ENCODE measurements at regions not wholly inside any gene's neighbourhood (a gene's known extent, or its start where the extent isn't known, plus 50 kb on each side); places are given as distances from the start of the nearest gene placed in this dataset.

DNA sequence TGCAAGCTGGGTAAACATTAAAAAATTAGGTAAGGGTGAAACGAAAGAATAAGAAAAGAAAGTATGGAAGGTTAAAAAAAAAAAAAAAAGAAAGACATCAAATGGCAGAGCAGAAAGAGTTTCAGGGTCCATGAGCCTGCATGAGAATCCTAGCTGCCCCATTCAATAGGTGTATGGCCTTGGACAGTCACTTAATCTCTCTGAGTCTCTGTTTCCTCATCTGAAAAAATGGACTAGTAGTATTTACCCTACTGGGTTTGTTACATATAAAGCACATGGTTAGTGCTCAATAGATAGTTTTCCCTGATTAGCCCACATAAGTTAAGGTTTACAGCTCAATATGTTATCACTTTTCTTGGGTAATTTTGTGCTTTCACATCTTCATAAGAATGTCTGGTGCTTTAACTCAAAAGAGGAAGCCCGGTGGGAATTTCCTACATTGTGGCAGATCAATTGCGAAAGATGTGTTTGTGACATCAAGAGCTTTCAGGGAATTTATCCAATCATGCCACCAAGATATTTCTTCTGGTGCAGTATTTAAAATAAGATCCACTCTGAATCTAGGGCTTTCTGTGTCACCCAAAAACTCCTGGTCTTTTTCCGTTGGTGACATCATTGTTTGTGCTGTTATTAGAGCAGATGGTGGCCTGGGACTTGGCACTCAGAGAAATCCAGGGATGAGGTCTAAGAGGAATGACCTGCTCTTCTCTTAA lies 57.2 kb upstream of the UBE2E1 start:
- TF ChIP-seq, protein P1, sequence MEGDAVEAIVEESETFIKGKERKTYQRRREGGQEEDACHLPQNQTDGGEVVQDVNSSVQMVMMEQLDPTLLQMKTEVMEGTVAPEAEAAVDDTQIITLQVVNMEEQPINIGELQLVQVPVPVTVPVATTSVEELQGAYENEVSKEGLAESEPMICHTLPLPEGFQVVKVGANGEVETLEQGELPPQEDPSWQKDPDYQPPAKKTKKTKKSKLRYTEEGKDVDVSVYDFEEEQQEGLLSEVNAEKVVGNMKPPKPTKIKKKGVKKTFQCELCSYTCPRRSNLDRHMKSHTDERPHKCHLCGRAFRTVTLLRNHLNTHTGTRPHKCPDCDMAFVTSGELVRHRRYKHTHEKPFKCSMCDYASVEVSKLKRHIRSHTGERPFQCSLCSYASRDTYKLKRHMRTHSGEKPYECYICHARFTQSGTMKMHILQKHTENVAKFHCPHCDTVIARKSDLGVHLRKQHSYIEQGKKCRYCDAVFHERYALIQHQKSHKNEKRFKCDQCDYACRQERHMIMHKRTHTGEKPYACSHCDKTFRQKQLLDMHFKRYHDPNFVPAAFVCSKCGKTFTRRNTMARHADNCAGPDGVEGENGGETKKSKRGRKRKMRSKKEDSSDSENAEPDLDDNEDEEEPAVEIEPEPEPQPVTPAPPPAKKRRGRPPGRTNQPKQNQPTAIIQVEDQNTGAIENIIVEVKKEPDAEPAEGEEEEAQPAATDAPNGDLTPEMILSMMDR (IDR thresholded peaks at IDR 0.05) = no peak
- no peak for TF ChIP-seq EZH2 (IDR thresholded peaks at IDR 0.05; ENCODE audit: borderline replicate concordance, insufficient read depth, low read depth, low read length, poor library complexity, severe bottlenecking)
- ChIA-PET POLR2A (no interaction called here), CTCF (no interaction called here)
- H3K79me2 ChIP-seq (ENCODE audit: control insufficient read depth, insufficient read depth, low read length) = no peaks in the 10 kb centered on the region
- ATAC-seq (ENCODE audit: low read depth) (no peak), DNase-seq (peak; percentile 58)
- H3K4me2 ChIP-seq (replicated peaks; ENCODE audit: low read depth, low read length, poor library complexity, severe bottlenecking) = no peak overlapping the region
- no peak overlapping the region for H3K9ac ChIP-seq (ENCODE audit: low read length)
- peaks cover 0 to 3% of the 10 kb centered on the region in 2 donors for H3K4me1 ChIP-seq (ENCODE audit: control insufficient read depth in 2 of 2, insufficient read depth in 2 of 2, low read length in 2 of 2)
- Mint-ChIP-seq H3K9me3 (ENCODE audit: insufficient read depth) (no peaks in the 10 kb centered on the region), H3K4me1 (peaks cover 9% of the 10 kb centered on the region), H3K4me3 (no peak overlapping the region), H3K27ac (no peak overlapping the region), H3K27me3 (no peaks in the 10 kb centered on the region)
- intact Hi-C loops (cut with micrococcal nuclease) = no loop called here
- no peak overlapping the region for H2AFZ ChIP-seq (ENCODE audit: insufficient read depth, low read depth, low read length, poor library complexity, severe bottlenecking)
- no peaks in the 10 kb centered on the region for H3K36me3 ChIP-seq (replicated peaks in 1 of 2; ENCODE audit: control extremely low read depth in 1 of 2, control insufficient read depth in 1 of 2, extremely low read depth in 1 of 2, insufficient read depth in 2 of 2, low read length in 1 of 2)
- H3K4me3 ChIP-seq (ENCODE audit: control extremely low read depth in 1 of 5, extremely low read depth in 1 of 5, insufficient read depth in 1 of 5, low read depth in 2 of 5, low read length in 4 of 5) = no peak overlapping the region
- no peaks in the 10 kb centered on the region for H4K20me1 ChIP-seq (ENCODE audit: control insufficient read depth, insufficient read depth, low read length, poor library complexity, severe bottlenecking)
- 83% methylated on average over 1 of the region's 4 CpGs for WGBS (ENCODE audit: insufficient coverage)
- no peaks in the 10 kb centered on the region for H3K27me3 ChIP-seq (replicated peaks in 1 of 4; ENCODE audit: control extremely low read depth in 1 of 4, control insufficient read depth in 3 of 4, insufficient read depth in 4 of 4, low read length in 3 of 4)
- H3K9me3 ChIP-seq (ENCODE audit: control extremely low read depth in 1 of 3, control insufficient read depth in 2 of 3, insufficient read depth in 1 of 3, low read length in 2 of 3) = no peaks in the 10 kb centered on the region
- H3K27ac ChIP-seq (ENCODE audit: low read length in 2 of 2) = no peak overlapping the region

GRCh38 chr3:23749609-23750008 lies 56.1 kb upstream of the UBE2E1 start:
- Mint-ChIP-seq H3K9me3 (ENCODE audit: insufficient read depth) (no peaks in the 10 kb centered on the region), H3K4me1 (peaks cover 9% of the 10 kb centered on the region), H3K27ac (no peak overlapping the region), H3K4me3 (no peak overlapping the region), H3K27me3 (no peaks in the 10 kb centered on the region)
- intact Hi-C loops (cut with micrococcal nuclease) = no loop called here
- Histone ChIP-seq H2AFZ (ENCODE audit: insufficient read depth, low read depth, low read length, poor library complexity, severe bottlenecking) (no peak overlapping the region), H3K9me3 (ENCODE audit: control extremely low read depth in 1 of 3, control insufficient read depth in 2 of 3, insufficient read depth in 1 of 3, low read length in 2 of 3) (no peaks in the 10 kb centered on the region), H3K79me2 (ENCODE audit: control insufficient read depth, insufficient read depth, low read length) (no peaks in the 10 kb centered on the region), H3K4me3 (ENCODE audit: control extremely low read depth in 1 of 5, extremely low read depth in 1 of 5, insufficient read depth in 1 of 5, low read depth in 2 of 5, low read length in 4 of 5) (no peak overlapping the region), H4K20me1 (ENCODE audit: control insufficient read depth, insufficient read depth, low read length, poor library complexity, severe bottlenecking) (no peaks in the 10 kb centered on the region), H3K27me3 (replicated peaks in 1 of 4; ENCODE audit: control extremely low read depth in 1 of 4, control insufficient read depth in 3 of 4, insufficient read depth in 4 of 4, low read length in 3 of 4) (no peaks in the 10 kb centered on the region), H3K4me2 (replicated peaks; ENCODE audit: low read depth, low read length, poor library complexity, severe bottlenecking) (no peak overlapping the region), H3K9ac (ENCODE audit: low read length) (no peak overlapping the region), H3K27ac (ENCODE audit: low read length in 2 of 2) (no peak overlapping the region), H3K4me1 (ENCODE audit: control insufficient read depth in 2 of 2, insufficient read depth in 2 of 2, low read length in 2 of 2) (peaks cover 0 to 3% of the 10 kb centered on the region in 2 donors), H3K36me3 (replicated peaks in 1 of 2; ENCODE audit: control extremely low read depth in 1 of 2, control insufficient read depth in 1 of 2, extremely low read depth in 1 of 2, insufficient read depth in 2 of 2, low read length in 1 of 2) (no peaks in the 10 kb centered on the region)
- 76% methylated on average over 3 of the region's 4 CpGs for WGBS (ENCODE audit: insufficient coverage)
- ATAC-seq (ENCODE audit: low read depth) (no peak), DNase-seq (no peak)
- ChIA-PET POLR2A (no interaction called here), CTCF (no interaction called here)
- TF ChIP-seq, protein P1 (IDR thresholded peaks at IDR 0.05) = no peak
- no peak for TF ChIP-seq EZH2 (IDR thresholded peaks at IDR 0.05; ENCODE audit: borderline replicate concordance, insufficient read depth, low read depth, low read length, poor library complexity, severe bottlenecking)

Measured in B cell (primary cell).